Right ventricle myocardium inferior (tissue), 1 donor: ENCODE measurements at regions not wholly inside any gene's neighbourhood (a gene's known extent, or its start where the extent isn't known, plus 50 kb on each side); places are given as distances from the start of the nearest gene placed in this dataset.
"Not testable (repeated sequence)": the region's sequence is repeated elsewhere in the genome, so short reads cannot be mapped to it uniquely, and the experiment has no call there.

ENCODE experiments used
- ATAC-seq: fragments of 200-7000 bp; cut with Tn5 transposase; one replicate; pipeline ENCODE4 v1.9.1; 2020; ENCODE audit warnings: mild to moderate bottlenecking, moderate library complexity
- DNase-seq: peaks from one replicate; pipeline ENCODE4 v3.0.0; 2021; ENCODE audit errors: missing footprints
- intact Hi-C: fragments of 100-400 bp; cut with DNase I; formaldehyde crosslinking; loops from one replicate; pipeline ENCODE4 v1.11.0; 2022
- donor health status: DM: no; HTN: yes; CAD: no; lungs with severe emphysema.

GRCh38 chr9:25322142-25322541 is 356.1 kb downstream of the TUSC1 start:
- intact Hi-C loops = no loop called here
- no peak for ATAC-seq
- no peak for DNase-seq

GRCh38 chr9:25310961-25311360 is 367.3 kb downstream of the TUSC1 start:
- intact Hi-C loops = no loop called here
- ATAC-seq (no peak), DNase-seq (no peak)

GRCh38 chr9:25308549-25308948 is 369.7 kb downstream of the TUSC1 start:
- intact Hi-C loops = no loop called here
- ATAC-seq = no peak
- DNase-seq = no peak

GRCh38 chr9:25302601-25303000 is 375.6 kb downstream of the TUSC1 start:
- DNase-seq = no peak
- no peak for ATAC-seq

GRCh38 chr9:25288195-25288594 is 390.0 kb downstream of the TUSC1 start:
- DNase-seq, ATAC-seq, intact Hi-C loops: not testable (repeated sequence)

More at GRCh38 chr9:25302601-25303000, 375.6 kb downstream of the TUSC1 start:
- intact Hi-C loops = no loop called here

GRCh38 chr9:25284365-25284764 is 393.9 kb downstream of the TUSC1 start:
- DNase-seq (no peak), ATAC-seq (no peak)
- intact Hi-C loops = no loop called here

- ATAC-seq (no peak), DNase-seq (no peak)
- intact Hi-C loops = no loop called here
Measured at GRCh38 chr9:25282946-25283345, 395.3 kb downstream of the TUSC1 start.

GRCh38 chr9:25261445-25261844 is 416.8 kb downstream of the TUSC1 start:
- ATAC-seq (no peak), DNase-seq (no peak)
- intact Hi-C loops = no loop called here

- intact Hi-C loops = no loop called here
- DNase-seq = no peak
- ATAC-seq = no peak
Measured at GRCh38 chr9:25260046-25260445, 418.2 kb downstream of the TUSC1 start.

GRCh38 chr9:25255216-25255615 is 423.0 kb downstream of the TUSC1 start:
- DNase-seq (no peak), ATAC-seq (no peak)
- intact Hi-C loops = no loop called here

- DNase-seq = no peak
- intact Hi-C loops = no loop called here
- ATAC-seq = no peak
Measured at GRCh38 chr9:25254051-25254450, 424.2 kb downstream of the TUSC1 start.

- intact Hi-C loops = no loop called here
- ATAC-seq (no peak), DNase-seq (no peak)
Measured at GRCh38 chr9:25241421-25241820, 436.8 kb downstream of the TUSC1 start.

GRCh38 chr9:25226901-25227686 is 451.1 kb downstream of the TUSC1 start:
- DNase-seq (no peak), ATAC-seq (no peak)
- intact Hi-C loops = no loop called here

GRCh38 chr9:25225938-25226760 is 452.1 kb downstream of the TUSC1 start:
- ATAC-seq = no peak
- intact Hi-C loops = no loop called here
- DNase-seq = no peak

- no peak for ATAC-seq
- intact Hi-C loops = no loop called here
- no peak for DNase-seq
Measured at GRCh38 chr9:25224996-25225395, 453.2 kb downstream of the TUSC1 start.

GRCh38 chr9:25224309-25224708 is 453.9 kb downstream of the TUSC1 start:
- intact Hi-C loops = no loop called here
- ATAC-seq (no peak), DNase-seq (no peak)

GRCh38 chr9:25212361-25212760 is 465.9 kb downstream of the TUSC1 start:
- ATAC-seq (no peak), DNase-seq (no peak)
- intact Hi-C loops = no loop called here

GRCh38 chr9:25207402-25208195 is 470.6 kb downstream of the TUSC1 start:
- peak; percentile 68 for ATAC-seq
- no peak for DNase-seq
- intact Hi-C loops = no loop called here

GRCh38 chr9:25206027-25206426 is 472.2 kb downstream of the TUSC1 start:
- intact Hi-C loops = no loop called here
- no peak for DNase-seq
- no peak for ATAC-seq
